PC-3 (cell line): ENCODE measurements at regions not wholly inside any gene's neighbourhood (a gene's known extent, or its start where the extent isn't known, plus 50 kb on each side); places are given as distances from the start of the nearest gene placed in this dataset.

ENCODE experiments used
- ATAC-seq: fragments of 200-7000 bp; cut with Tn5 transposase; 2 replicates; pipeline ENCODE4 v1.9.1; 2020; ENCODE audit warnings: mild to moderate bottlenecking, moderate library complexity
- BruUV-seq: library from RNA; stranded (reverse); fragments of 400-500 nt; replicated peaks from 2 replicates; lab custom pipeline; 2021; lab: Mats Ljungman, UMichigan
- CTCF ChIA-PET: fragments of 300-600 bp; sonication (Branson Sonifier 250); formaldehyde crosslinking; loops from one replicate; lab custom pipeline; 2022; ENCODE audit warnings: antibody characterized with exemption; lab: Charles Lee
- POLR2A ChIA-PET: fragments of 300-600 bp; sonication (Branson Sonifier 250); formaldehyde crosslinking; loops from one replicate; lab custom pipeline; 2022; ENCODE audit warnings: antibody characterized with exemption; ENCODE audit not compliant: unreplicated experiment; lab: Charles Lee
- DNase-seq: peaks from one replicate; pipeline ENCODE4 v3.0.0-alpha.2; 2015
- H2AFZ ChIP-seq: fragments of 300-600 bp; sonication (generic); 2 replicates; pipeline ENCODE4 v1.6.0; 2016; ENCODE audit warnings: antibody characterized with exemption, low read length
- H3F3A ChIP-seq: fragments of 300-600 bp; sonication (generic); one replicate; pipeline ENCODE4 v1.6.0; 2017; ENCODE audit warnings: antibody characterized with exemption, low read length, control low read depth, mild to moderate bottlenecking; ENCODE audit not compliant: unreplicated experiment
- H3K27ac ChIP-seq: fragments of 300-600 bp; sonication (generic); 2 replicates; pipeline ENCODE4 v1.5.1; 2016; ENCODE audit warnings: mild to moderate bottlenecking, low read length
- H3K27me3 ChIP-seq: fragments of 300-600 bp; sonication (generic); 2 replicates; pipeline ENCODE4 v1.6.1; 2016; ENCODE audit warnings: low read length, mixed read lengths
- H3K36me3 ChIP-seq: fragments of 300-600 bp; sonication (generic); 2 replicates; pipeline ENCODE4 v1.6.1; 2016; ENCODE audit warnings: low read depth, mixed run types, low read length, mixed read lengths
- H3K4me1 ChIP-seq: fragments of 300-600 bp; sonication (generic); 2 replicates; pipeline ENCODE4 v1.5.1; 2016; ENCODE audit warnings: low read length; ENCODE audit not compliant: insufficient read depth
- H3K4me2 ChIP-seq: fragments of 300-600 bp; sonication (generic); 2 replicates; pipeline ENCODE4 v1.6.0; 2016; ENCODE audit warnings: low read length
- H3K4me3 ChIP-seq: fragments of 300-600 bp; sonication (generic); 2 replicates; pipeline ENCODE4 v1.5.1; 2016; ENCODE audit warnings: mild to moderate bottlenecking, low read length, mixed read lengths
- H3K79me2 ChIP-seq: fragments of 300-600 bp; sonication (generic); 2 replicates; pipeline ENCODE4 v1.6.1; 2017; ENCODE audit warnings: low read length, mixed read lengths
- H3K9ac ChIP-seq: fragments of 300-600 bp; sonication (generic); 2 replicates; pipeline ENCODE4 v1.6.0; 2016; ENCODE audit warnings: mild to moderate bottlenecking, low read length
- H3K9me2 ChIP-seq: fragments of 300-600 bp; sonication (generic); replicated peaks from 2 replicates; pipeline ENCODE4 v1.6.1; 2016; ENCODE audit warnings: mixed run types, low read length, mixed read lengths
- H3K9me3 ChIP-seq: fragments of 300-600 bp; sonication (generic); 2 replicates; pipeline ENCODE4 v1.6.1; 2016; ENCODE audit warnings: low read length, mixed read lengths
- H4K20me1 ChIP-seq: fragments of 300-600 bp; sonication (generic); 2 replicates; pipeline ENCODE4 v1.6.1; 2016; ENCODE audit warnings: low read length, mixed read lengths
- CTCF ChIP-seq: fragments of 300-600 bp; sonication (generic); conservative IDR thresholded peaks from 2 replicates; pipeline ENCODE4 v1.5.1; 2017; ENCODE audit warnings: antibody characterized with exemption, low read depth, mild to moderate bottlenecking, low read length
- EZH2 ChIP-seq: fragments of 300-600 bp; sonication (generic); IDR thresholded peaks from one replicate; pipeline ENCODE4 v1.6.1; 2017; ENCODE audit warnings: antibody characterized with exemption, mild to moderate bottlenecking, low read length; ENCODE audit not compliant: unreplicated experiment
- EZH2phosphoT487 ChIP-seq: fragments of 300-600 bp; sonication (generic); IDR thresholded peaks from 2 replicates; pipeline ENCODE4 v1.6.1; 2018; ENCODE audit warnings: mild to moderate bottlenecking, antibody characterized with exemption, low read length, borderline replicate concordance
- intact Hi-C: fragments of 100-400 bp; cut with micrococcal nuclease; formaldehyde crosslinking; loops from 2 replicates; pipeline ENCODE4 v1.9.0; 2023

- BruUV-seq: no TSS peak
- ChIA-PET POLR2A (no interaction called here), CTCF (no interaction called here)
- H3K9me3 ChIP-seq: no peaks in the 10 kb centered on the region
- no peaks in the 10 kb centered on the region for H3K36me3 ChIP-seq
- no peak overlapping the region for H3K4me2 ChIP-seq
- no peak overlapping the region for H3K27ac ChIP-seq
- DNase-seq: no peak
- H2AFZ ChIP-seq: no peak overlapping the region
- no peaks in the 10 kb centered on the region for H3F3A ChIP-seq
- no peaks in the 10 kb centered on the region for H3K27me3 ChIP-seq
- no peak overlapping the region for H3K9ac ChIP-seq
- TF ChIP-seq EZH2phosphoT487 (no peak), CTCF (no peak), EZH2 (no peak)
- H3K79me2 ChIP-seq: no peaks in the 10 kb centered on the region
- no peaks in the 10 kb centered on the region for H3K4me1 ChIP-seq
- ATAC-seq: no peak; the same call in 1 of the 2 replicates
- intact Hi-C loops: no loop called here
- no peak overlapping the region for H3K4me3 ChIP-seq
- no peaks in the 10 kb centered on the region for H3K9me2 ChIP-seq
- H4K20me1 ChIP-seq: no peaks in the 10 kb centered on the region
These were observed 211.8 kb upstream of the SLITRK5 start for GRCh38 chr13:87459419-87459818.

GRCh38 chr13:87497426-87497825 is 173.7 kb upstream of the SLITRK5 start:
- intact Hi-C loops: no loop called here

GRCh38 chr13:87498681-87499080 is 172.5 kb upstream of the SLITRK5 start:
- H3K27me3 ChIP-seq: no peaks in the 10 kb centered on the region
- no TSS peak for BruUV-seq
- POLR2A ChIA-PET: no interaction called here
- H3K4me1 ChIP-seq: no peaks in the 10 kb centered on the region
- DNase-seq: peak; percentile 30
- no peaks in the 10 kb centered on the region for H3F3A ChIP-seq
- no peaks in the 10 kb centered on the region for H4K20me1 ChIP-seq
- no peak overlapping the region for H2AFZ ChIP-seq
- no peak for ATAC-seq
- H3K36me3 ChIP-seq: no peaks in the 10 kb centered on the region
- no peak overlapping the region for H3K4me3 ChIP-seq
- intact Hi-C loops: no loop called here
- no peak overlapping the region for H3K9ac ChIP-seq
- TF ChIP-seq EZH2 (no peak), CTCF (no peak), EZH2phosphoT487 (no peak)
- no peak overlapping the region for H3K4me2 ChIP-seq
- no peaks in the 10 kb centered on the region for H3K9me2 ChIP-seq
- CTCF ChIA-PET: no interaction called here
- no peaks in the 10 kb centered on the region for H3K9me3 ChIP-seq
- no peaks in the 10 kb centered on the region for H3K79me2 ChIP-seq
- no peak overlapping the region for H3K27ac ChIP-seq

More at GRCh38 chr13:87497426-87497825, 173.7 kb upstream of the SLITRK5 start:
- CTCF ChIA-PET: no interaction called here
- H3K4me2 ChIP-seq: no peak overlapping the region
- DNase-seq (no peak), ATAC-seq (no peak)
- no peaks in the 10 kb centered on the region for H3K9me3 ChIP-seq
- H3K27ac ChIP-seq: no peak overlapping the region
- no peaks in the 10 kb centered on the region for H3K79me2 ChIP-seq
- no TSS peak for BruUV-seq
- H2AFZ ChIP-seq: no peak overlapping the region
- POLR2A ChIA-PET: no interaction called here
- H3K27me3 ChIP-seq: no peaks in the 10 kb centered on the region
- H4K20me1 ChIP-seq: no peaks in the 10 kb centered on the region
- TF ChIP-seq CTCF (no peak), EZH2phosphoT487 (no peak), EZH2 (no peak)
- no peaks in the 10 kb centered on the region for H3F3A ChIP-seq
- no peaks in the 10 kb centered on the region for H3K9me2 ChIP-seq
- no peak overlapping the region for H3K9ac ChIP-seq
- no peaks in the 10 kb centered on the region for H3K36me3 ChIP-seq
- no peaks in the 10 kb centered on the region for H3K4me1 ChIP-seq
- no peak overlapping the region for H3K4me3 ChIP-seq
